H1 (cell line): ENCODE measurements at regions not wholly inside any gene's neighbourhood (a gene's known extent, or its start where the extent isn't known, plus 50 kb on each side); places are given as distances from the start of the nearest gene placed in this dataset.

Experiments used
- BACH1 ChIP-seq: IDR thresholded peaks from 2 replicates; pipeline ENCODE4 v1.6.1; 2012; ENCODE audit warnings: low read length, improper control_type of control experiment

GRCh38 chr6:9606435-9607134 is 808.3 kb downstream of the TFAP2A start (continued):
- TF ChIP-seq BACH1 = no peak
